ENCODE measurements at regions not wholly inside any gene's neighbourhood (a gene's known extent, or its start where the extent isn't known, plus 50 kb on each side); places are given as distances from the start of the nearest gene placed in this dataset.
A peak's percentile ranks its signal among the peaks of the same experiment; 100 is the strongest.

- WGBS: 90% methylated on average over 4 of the region's 4 CpGs
- Histone ChIP-seq H3K27me3 (ENCODE audit: insufficient read depth, low read length) (no peaks in the 10 kb centered on the region), H3K9me3 (ENCODE audit: insufficient read depth, low read depth, low read length) (no peaks in the 10 kb centered on the region), H3K4me1 (ENCODE audit: insufficient read depth, low read length) (peaks cover 10% of the 10 kb centered on the region), H3K36me3 (ENCODE audit: insufficient read depth, low read length) (no peaks in the 10 kb centered on the region), H3K4me3 (ENCODE audit: low read length) (no peak overlapping the region), H3K9ac (ENCODE audit: low read depth, low read length) (no peak overlapping the region), H3K27ac (ENCODE audit: low read depth, low read length) (no peak overlapping the region)
Measured at GRCh38 chr14:71317385-71318096, 410.3 kb downstream of the PCNX1 start.

GRCh38 chr14:71318097-71318459 is 410.8 kb downstream of the PCNX1 start:
- no peak overlapping the region for H3K4me3 ChIP-seq (ENCODE audit: low read length)
- WGBS: 91% methylated on average over 2 of the region's 2 CpGs
- H3K4me1 ChIP-seq (ENCODE audit: insufficient read depth, low read length): peaks cover 15% of the 10 kb centered on the region
- no peak overlapping the region for H3K9ac ChIP-seq (ENCODE audit: low read depth, low read length)
- H3K36me3 ChIP-seq (ENCODE audit: insufficient read depth, low read length): no peaks in the 10 kb centered on the region
- no peak overlapping the region for H3K27ac ChIP-seq (ENCODE audit: low read depth, low read length)
- no peaks in the 10 kb centered on the region for H3K9me3 ChIP-seq (ENCODE audit: insufficient read depth, low read depth, low read length)
- H3K27me3 ChIP-seq (ENCODE audit: insufficient read depth, low read length): no peaks in the 10 kb centered on the region

- Histone ChIP-seq H3K27ac (ENCODE audit: low read depth, low read length) (no peak overlapping the region), H3K36me3 (ENCODE audit: insufficient read depth, low read length) (no peaks in the 10 kb centered on the region), H3K4me3 (ENCODE audit: low read length) (peak overlapping the region; percentile 71), H3K9ac (ENCODE audit: low read depth, low read length) (peak overlapping the region; percentile 55), H3K27me3 (ENCODE audit: insufficient read depth, low read length) (no peaks in the 10 kb centered on the region), H3K9me3 (ENCODE audit: insufficient read depth, low read depth, low read length) (no peaks in the 10 kb centered on the region), H3K4me1 (ENCODE audit: insufficient read depth, low read length) (peaks cover 30% of the 10 kb centered on the region)
- 13% methylated on average over 5 of the region's 5 CpGs for WGBS
Measured at GRCh38 chr14:71319666-71320065, 412.4 kb downstream of the PCNX1 start.

GRCh38 chr14:71320107-71320733 is 413.0 kb downstream of the PCNX1 start, which contains the start of gene SIPA1L1:
TSS of gene SIPA1L1 (plus strand) at chr14:71320476.
- no peaks in the 10 kb centered on the region for H3K9me3 ChIP-seq (ENCODE audit: insufficient read depth, low read depth, low read length)
- H3K27ac ChIP-seq (ENCODE audit: low read depth, low read length): peak within 1 kb of the TSS; percentile 95
- H3K4me3 ChIP-seq (ENCODE audit: low read length): peak within 1 kb of the TSS; percentile 71
- peak within 1 kb of the TSS; percentile 87 for H3K9ac ChIP-seq (ENCODE audit: low read depth, low read length)
- no peaks in the 10 kb centered on the region for H3K27me3 ChIP-seq (ENCODE audit: insufficient read depth, low read length)
- peaks cover 36% of the 10 kb centered on the region for H3K4me1 ChIP-seq (ENCODE audit: insufficient read depth, low read length)
- WGBS: under 1% methylated on average over 49 of the region's 52 CpGs
- no peaks in the 10 kb centered on the region for H3K36me3 ChIP-seq (ENCODE audit: insufficient read depth, low read length)

GRCh38 chr14:71320734-71321573 is 413.7 kb downstream of the PCNX1 start:
- H3K27ac ChIP-seq (ENCODE audit: low read depth, low read length): peak overlapping the region; percentile 95
- H3K27me3 ChIP-seq (ENCODE audit: insufficient read depth, low read length): no peaks in the 10 kb centered on the region
- no peaks in the 10 kb centered on the region for H3K36me3 ChIP-seq (ENCODE audit: insufficient read depth, low read length)
- WGBS: under 1% methylated on average over 96 of the region's 96 CpGs
- H3K4me3 ChIP-seq (ENCODE audit: low read length): peak overlapping the region; percentile 71
- H3K4me1 ChIP-seq (ENCODE audit: insufficient read depth, low read length): peaks cover 43% of the 10 kb centered on the region
- peak overlapping the region; percentile 87 for H3K9ac ChIP-seq (ENCODE audit: low read depth, low read length)
- H3K9me3 ChIP-seq (ENCODE audit: insufficient read depth, low read depth, low read length): no peaks in the 10 kb centered on the region

GRCh38 chr14:71321574-71322315 is 414.5 kb downstream of the PCNX1 start:
- peaks cover 44% of the 10 kb centered on the region for H3K4me1 ChIP-seq (ENCODE audit: insufficient read depth, low read length)
- peak overlapping the region; percentile 87 for H3K9ac ChIP-seq (ENCODE audit: low read depth, low read length)
- H3K4me3 ChIP-seq (ENCODE audit: low read length): peak overlapping the region; percentile 71
- H3K27ac ChIP-seq (ENCODE audit: low read depth, low read length): peak overlapping the region; percentile 95
- no peaks in the 10 kb centered on the region for H3K9me3 ChIP-seq (ENCODE audit: insufficient read depth, low read depth, low read length)
- under 1% methylated on average over 24 of the region's 25 CpGs for WGBS
- no peaks in the 10 kb centered on the region for H3K27me3 ChIP-seq (ENCODE audit: insufficient read depth, low read length)
- no peaks in the 10 kb centered on the region for H3K36me3 ChIP-seq (ENCODE audit: insufficient read depth, low read length)

- 52% methylated on average over 2 of the region's 2 CpGs for WGBS
- H3K4me3 ChIP-seq (ENCODE audit: low read length): peak overlapping the region; percentile 71
- H3K4me1 ChIP-seq (ENCODE audit: insufficient read depth, low read length): peaks cover 49% of the 10 kb centered on the region
Measured at GRCh38 chr14:71322655-71323250, 415.5 kb downstream of the PCNX1 start.

GRCh38 chr14:71324767-71325272 is 417.6 kb downstream of the PCNX1 start:
- Histone ChIP-seq H3K9me3 (ENCODE audit: insufficient read depth, low read depth, low read length) (no peaks in the 10 kb centered on the region), H3K36me3 (ENCODE audit: insufficient read depth, low read length) (no peaks in the 10 kb centered on the region), H3K4me1 (ENCODE audit: insufficient read depth, low read length) (peaks cover 50% of the 10 kb centered on the region), H3K27me3 (ENCODE audit: insufficient read depth, low read length) (no peaks in the 10 kb centered on the region), H3K27ac (ENCODE audit: low read depth, low read length) (peak overlapping the region; percentile 61), H3K9ac (ENCODE audit: low read depth, low read length) (no peak overlapping the region), H3K4me3 (ENCODE audit: low read length) (peak overlapping the region; percentile 20)
- WGBS: 47% methylated on average over 6 of the region's 6 CpGs

More at GRCh38 chr14:71322655-71323250, 415.5 kb downstream of the PCNX1 start:
- H3K9ac ChIP-seq (ENCODE audit: low read depth, low read length): no peak overlapping the region
- H3K36me3 ChIP-seq (ENCODE audit: insufficient read depth, low read length): no peaks in the 10 kb centered on the region
- no peaks in the 10 kb centered on the region for H3K27me3 ChIP-seq (ENCODE audit: insufficient read depth, low read length)
- H3K27ac ChIP-seq (ENCODE audit: low read depth, low read length): no peak overlapping the region
- H3K9me3 ChIP-seq (ENCODE audit: insufficient read depth, low read depth, low read length): no peaks in the 10 kb centered on the region

GRCh38 chr14:71327691-71328090 is 420.4 kb downstream of the PCNX1 start:
- H3K27ac ChIP-seq (ENCODE audit: low read depth, low read length): no peak overlapping the region
- no peak overlapping the region for H3K4me3 ChIP-seq (ENCODE audit: low read length)
- H3K9ac ChIP-seq (ENCODE audit: low read depth, low read length): no peak overlapping the region
- H3K9me3 ChIP-seq (ENCODE audit: insufficient read depth, low read depth, low read length): no peaks in the 10 kb centered on the region
- no peaks in the 10 kb centered on the region for H3K27me3 ChIP-seq (ENCODE audit: insufficient read depth, low read length)
- no peaks in the 10 kb centered on the region for H3K36me3 ChIP-seq (ENCODE audit: insufficient read depth, low read length)
- H3K4me1 ChIP-seq (ENCODE audit: insufficient read depth, low read length): peaks cover 43% of the 10 kb centered on the region
- 87% methylated on average over 1 of the region's 1 CpG for WGBS

- Histone ChIP-seq H3K27ac (ENCODE audit: low read depth, low read length) (no peak overlapping the region), H3K9ac (ENCODE audit: low read depth, low read length) (no peak overlapping the region), H3K27me3 (ENCODE audit: insufficient read depth, low read length) (no peaks in the 10 kb centered on the region)
Measured at GRCh38 chr14:71328183-71328582, 420.9 kb downstream of the PCNX1 start.

More at GRCh38 chr14:71328183-71328582, 420.9 kb downstream of the PCNX1 start:
- Histone ChIP-seq H3K36me3 (ENCODE audit: insufficient read depth, low read length) (no peaks in the 10 kb centered on the region), H3K4me3 (ENCODE audit: low read length) (no peak overlapping the region), H3K9me3 (ENCODE audit: insufficient read depth, low read depth, low read length) (no peaks in the 10 kb centered on the region), H3K4me1 (ENCODE audit: insufficient read depth, low read length) (peaks cover 38% of the 10 kb centered on the region)
